Gastroesophageal sphincter (tissue), 3 donors: ENCODE measurements at regions not wholly inside any gene's neighbourhood (a gene's known extent, or its start where the extent isn't known, plus 50 kb on each side); places are given as distances from the start of the nearest gene placed in this dataset.

Experiments
- CTCF ChIP-seq, 4 experiments: fragments of 200-600 bp in 2 of 4; fragments of 450-650 bp in 2 of 4; sonication (generic) in 1 of 4; IDR thresholded peaks; one replicate each; pipeline ENCODE4 v1.5.1; 2017 to 2019; ENCODE audit warnings: antibody characterized with exemption in 4 of 4, mild to moderate bottlenecking in 2 of 4, moderate library complexity in 2 of 4
- EP300 ChIP-seq: sonication (generic); formaldehyde crosslinking; IDR thresholded peaks from one replicate; pipeline ENCODE4 v1.6.1; 2017; ENCODE audit warnings: antibody characterized with exemption, mild to moderate bottlenecking
- POLR2A ChIP-seq, 2 donors: fragments of 450-650 bp; IDR thresholded peaks; one replicate each; pipeline ENCODE4 v1.6.1; 2017; ENCODE audit warnings: antibody characterized with exemption in 2 of 2, mild to moderate bottlenecking in 2 of 2, moderate library complexity in 1 of 2
- POLR2AphosphoS5 ChIP-seq: sonication (generic); formaldehyde crosslinking; IDR thresholded peaks from one replicate; pipeline ENCODE4 v1.6.1; 2017; ENCODE audit warnings: antibody characterized with exemption

GRCh38 chr16:62088731-62089410, 52.6 kb upstream of the CDH8 start:
- TF ChIP-seq CTCF (IDR thresholded peaks at IDR 0.05) (no peak), POLR2AphosphoS5 (no peak), POLR2A (IDR thresholded peaks at IDR 0.05) (no peak), EP300 (no peak)
